ENCODE measurements at regions not wholly inside any gene's neighbourhood (a gene's known extent, or its start where the extent isn't known, plus 50 kb on each side); places are given as distances from the start of the nearest gene placed in this dataset.
"Not testable (repeated sequence)": the region's sequence is repeated elsewhere in the genome, so short reads cannot be mapped to it uniquely, and the experiment has no call there.

DNA sequence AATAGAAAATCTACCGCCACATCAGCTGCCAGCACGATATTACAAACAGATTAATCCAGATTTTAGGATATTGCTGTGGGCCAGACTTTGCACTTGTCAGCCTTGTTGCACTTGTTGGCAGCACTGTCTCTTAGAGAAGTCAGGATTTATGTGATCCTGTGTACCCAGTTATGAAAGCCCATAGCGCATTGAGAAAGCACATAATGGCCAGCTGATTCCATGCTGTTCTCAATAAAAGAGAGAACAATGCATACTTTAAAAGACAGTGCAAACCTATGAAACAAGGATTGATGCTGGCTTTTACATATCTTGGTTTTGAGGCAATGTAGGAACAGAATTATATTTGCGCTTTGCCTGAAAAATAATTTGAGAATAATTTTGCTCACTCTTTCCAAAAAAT lies 140.8 kb downstream of the CEP120 start:
- FAIRE-seq: no peak

DNA sequence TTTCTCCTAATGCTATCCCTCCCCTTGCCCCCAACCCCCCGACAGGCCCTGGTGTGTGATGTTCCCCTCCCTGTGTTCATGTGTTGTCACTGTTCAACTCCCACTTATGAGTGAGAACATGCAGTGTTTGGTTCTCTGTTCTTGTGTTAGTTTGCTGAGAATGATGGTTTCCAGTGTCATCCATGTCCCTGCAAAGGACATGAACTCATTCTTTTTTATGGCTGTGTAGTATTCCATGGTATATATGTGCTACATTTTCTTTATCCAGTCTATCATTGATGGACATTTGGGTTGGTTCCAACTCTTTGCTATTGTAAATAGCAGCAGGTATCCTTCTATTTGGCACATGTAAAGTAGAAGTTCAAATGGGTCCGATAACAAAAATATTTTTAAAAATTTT lies 142.3 kb downstream of the CEP120 start:
- FAIRE-seq: not testable (repeated sequence)

More for the DNA sequence above, 140.8 kb downstream of the CEP120 start:
- no peak overlapping the region for H3K27ac ChIP-seq (ENCODE audit: low read depth in 2 of 2, low read length in 2 of 2)
- H3K9me3 ChIP-seq (ENCODE audit: control insufficient read depth in 2 of 3, insufficient read depth in 1 of 3, low read length in 3 of 3): no peaks in the 10 kb centered on the region
- no peaks in the 10 kb centered on the region for H3K36me3 ChIP-seq (ENCODE audit: control insufficient read depth in 2 of 3, insufficient read depth in 3 of 3, low read length in 3 of 3)
- intact Hi-C loops (cut with DNase I): no loop called here
- peaks cover 0 to 3% (median 0%) of the 10 kb centered on the region in 3 donors for H3K4me1 ChIP-seq (ENCODE audit: control insufficient read depth in 2 of 3, insufficient read depth in 2 of 3, low read depth in 1 of 3, low read length in 3 of 3)
- no peak overlapping the region for H3K9ac ChIP-seq (ENCODE audit: low read length in 3 of 3)
- TF ChIP-seq, protein P1, sequence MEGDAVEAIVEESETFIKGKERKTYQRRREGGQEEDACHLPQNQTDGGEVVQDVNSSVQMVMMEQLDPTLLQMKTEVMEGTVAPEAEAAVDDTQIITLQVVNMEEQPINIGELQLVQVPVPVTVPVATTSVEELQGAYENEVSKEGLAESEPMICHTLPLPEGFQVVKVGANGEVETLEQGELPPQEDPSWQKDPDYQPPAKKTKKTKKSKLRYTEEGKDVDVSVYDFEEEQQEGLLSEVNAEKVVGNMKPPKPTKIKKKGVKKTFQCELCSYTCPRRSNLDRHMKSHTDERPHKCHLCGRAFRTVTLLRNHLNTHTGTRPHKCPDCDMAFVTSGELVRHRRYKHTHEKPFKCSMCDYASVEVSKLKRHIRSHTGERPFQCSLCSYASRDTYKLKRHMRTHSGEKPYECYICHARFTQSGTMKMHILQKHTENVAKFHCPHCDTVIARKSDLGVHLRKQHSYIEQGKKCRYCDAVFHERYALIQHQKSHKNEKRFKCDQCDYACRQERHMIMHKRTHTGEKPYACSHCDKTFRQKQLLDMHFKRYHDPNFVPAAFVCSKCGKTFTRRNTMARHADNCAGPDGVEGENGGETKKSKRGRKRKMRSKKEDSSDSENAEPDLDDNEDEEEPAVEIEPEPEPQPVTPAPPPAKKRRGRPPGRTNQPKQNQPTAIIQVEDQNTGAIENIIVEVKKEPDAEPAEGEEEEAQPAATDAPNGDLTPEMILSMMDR (IDR thresholded peaks at IDR 0.05; ENCODE audit: borderline replicate concordance, extremely low read depth, insufficient read depth): no peak
- DNase-seq: no peak
- no peaks in the 10 kb centered on the region for H3K27me3 ChIP-seq (ENCODE audit: control insufficient read depth, insufficient read depth, low read length)
- no peak overlapping the region for H3K4me3 ChIP-seq (ENCODE audit: low read length in 3 of 3)

DNA sequence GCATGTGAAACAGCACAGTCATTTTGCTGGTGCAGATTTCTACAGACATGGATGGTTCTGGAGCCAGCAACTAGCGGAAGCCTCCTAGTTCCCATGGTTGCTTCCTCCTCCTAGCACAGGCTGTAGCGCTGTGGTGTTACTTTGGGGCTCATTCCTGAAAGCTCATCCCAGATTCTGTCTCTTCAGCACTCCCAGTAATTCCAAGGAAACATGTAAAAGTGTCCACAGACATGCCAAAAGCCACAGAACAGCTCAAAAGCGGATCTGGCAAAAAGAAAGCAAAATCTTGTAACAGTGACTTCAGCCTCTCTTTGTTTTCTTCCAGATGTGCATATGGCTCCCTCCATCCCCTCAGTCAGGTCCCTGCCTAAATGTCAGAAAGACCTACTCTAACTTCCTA lies 144.1 kb downstream of the CEP120 start:
- Histone ChIP-seq H3K36me3 (ENCODE audit: control insufficient read depth in 2 of 3, insufficient read depth in 3 of 3, low read length in 3 of 3) (no peaks in the 10 kb centered on the region), H3K4me1 (ENCODE audit: control insufficient read depth in 2 of 3, insufficient read depth in 2 of 3, low read depth in 1 of 3, low read length in 3 of 3) (no peaks in the 10 kb centered on the region), H3K9me3 (ENCODE audit: control insufficient read depth in 2 of 3, insufficient read depth in 1 of 3, low read length in 3 of 3) (no peaks in the 10 kb centered on the region), H3K9ac (ENCODE audit: low read length in 3 of 3) (no peak overlapping the region), H3K27ac (ENCODE audit: low read depth in 2 of 2, low read length in 2 of 2) (no peak overlapping the region), H3K4me3 (ENCODE audit: low read length in 3 of 3) (no peak overlapping the region), H3K27me3 (ENCODE audit: control insufficient read depth, insufficient read depth, low read length) (no peaks in the 10 kb centered on the region)
- intact Hi-C loops (cut with DNase I): no loop called here
- TF ChIP-seq, protein P1 (IDR thresholded peaks at IDR 0.05; ENCODE audit: borderline replicate concordance, extremely low read depth, insufficient read depth): no peak
- DNase-seq (no peak), FAIRE-seq (no peak)

More for the DNA sequence above, 142.3 kb downstream of the CEP120 start:
- H3K4me1 ChIP-seq (ENCODE audit: control insufficient read depth in 2 of 3, insufficient read depth in 2 of 3, low read depth in 1 of 3, low read length in 3 of 3); H3K9me3 ChIP-seq (ENCODE audit: control insufficient read depth in 2 of 3, insufficient read depth in 1 of 3, low read length in 3 of 3); intact Hi-C loops (cut with DNase I); H3K4me3 ChIP-seq (ENCODE audit: low read length in 3 of 3); H3K9ac ChIP-seq (ENCODE audit: low read length in 3 of 3); H3K27me3 ChIP-seq (ENCODE audit: control insufficient read depth, insufficient read depth, low read length); H3K36me3 ChIP-seq (ENCODE audit: control insufficient read depth in 2 of 3, insufficient read depth in 3 of 3, low read length in 3 of 3); DNase-seq; H3K27ac ChIP-seq (ENCODE audit: low read depth in 2 of 2, low read length in 2 of 2): not testable (repeated sequence)

DNA sequence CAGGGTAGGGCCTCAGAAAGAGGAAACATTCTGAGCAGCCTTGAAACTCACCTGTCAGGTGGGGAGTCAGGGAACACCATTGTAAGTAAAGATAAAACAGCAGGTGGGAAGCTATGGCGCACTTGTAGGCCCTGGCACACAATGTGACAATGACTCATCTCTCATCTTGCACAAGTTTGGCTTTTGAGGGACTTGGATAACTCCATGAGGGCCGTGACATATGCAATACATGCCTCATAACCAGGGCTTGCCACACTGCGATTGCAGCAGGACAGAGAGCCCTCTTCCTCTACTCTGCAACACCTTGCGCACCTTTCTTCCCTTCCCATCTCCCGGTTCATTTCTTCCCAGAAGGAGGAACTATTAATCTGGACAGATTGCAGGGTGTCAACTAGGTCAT lies 144.9 kb downstream of the CEP120 start:
- FAIRE-seq (no peak), DNase-seq (no peak)
- no peaks in the 10 kb centered on the region for H3K27me3 ChIP-seq (ENCODE audit: control insufficient read depth, insufficient read depth, low read length)
- H3K9ac ChIP-seq (ENCODE audit: low read length in 3 of 3): no peak overlapping the region
- intact Hi-C loops (cut with DNase I): no loop called here
- H3K4me1 ChIP-seq (ENCODE audit: control insufficient read depth in 2 of 3, insufficient read depth in 2 of 3, low read depth in 1 of 3, low read length in 3 of 3): no peaks in the 10 kb centered on the region
- H3K36me3 ChIP-seq (ENCODE audit: control insufficient read depth in 2 of 3, insufficient read depth in 3 of 3, low read length in 3 of 3): no peaks in the 10 kb centered on the region
- H3K27ac ChIP-seq (ENCODE audit: low read depth in 2 of 2, low read length in 2 of 2): no peak overlapping the region
- TF ChIP-seq, protein P1 (IDR thresholded peaks at IDR 0.05; ENCODE audit: borderline replicate concordance, extremely low read depth, insufficient read depth): no peak
- no peak overlapping the region for H3K4me3 ChIP-seq (ENCODE audit: low read length in 3 of 3)
- no peaks in the 10 kb centered on the region for H3K9me3 ChIP-seq (ENCODE audit: control insufficient read depth in 2 of 3, insufficient read depth in 1 of 3, low read length in 3 of 3)
